PFSK-1 (cell line): ENCODE measurements at regions not wholly inside any gene's neighbourhood (a gene's known extent, or its start where the extent isn't known, plus 50 kb on each side); places are given as distances from the start of the nearest gene placed in this dataset.

Source experiments
- FOXP2 ChIP-seq: optimal IDR thresholded peaks from 2 replicates; pipeline ENCODE3; 2011; ENCODE audit warnings: borderline replicate concordance, control low read depth, inconsistent platforms; ENCODE audit not compliant: insufficient read depth; ENCODE audit errors: extremely low read length, extremely low read depth
- POLR2AphosphoS5 ChIP-seq: IDR thresholded peaks from 2 replicates; pipeline ENCODE4 v1.6.1; 2012; ENCODE audit warnings: low read depth, mild to moderate bottlenecking, control low read depth, low read length, moderate library complexity
- REST ChIP-seq, 2 experiments: IDR thresholded peaks; 2 replicates each; pipeline versions ENCODE4 v1.6.1 to v1.8.0; 2011 to 2012; ENCODE audit warnings: low read depth in 2 of 2, low read length in 2 of 2, control low read depth in 1 of 2, inconsistent platforms in 1 of 2, mild to moderate bottlenecking in 1 of 2, moderate library complexity in 1 of 2; ENCODE audit not compliant: insufficient read depth in 1 of 2
- SIN3A ChIP-seq: IDR thresholded peaks from 2 replicates; pipeline ENCODE4 v1.6.1; 2012; ENCODE audit warnings: mild to moderate bottlenecking, low read length, moderate library complexity, borderline replicate concordance; ENCODE audit not compliant: insufficient read depth
- TAF1 ChIP-seq: IDR thresholded peaks from 2 replicates; pipeline ENCODE4 v1.6.1; 2012; ENCODE audit warnings: low read length, control low read depth, borderline replicate concordance; ENCODE audit not compliant: insufficient read depth

GRCh38 chr11:122172352-122173073, 56.5 kb upstream of the BLID start:
- TF ChIP-seq TAF1 (no peak), FOXP2 (no peak)

GRCh38 chr11:122170815-122171475, 54.9 kb upstream of the BLID start:
- no peak for TF ChIP-seq REST (IDR thresholded peaks at IDR 0.05; ENCODE audit: insufficient read depth in 1 of 2, low read depth in 2 of 2, low read length in 2 of 2)
- no peak for TF ChIP-seq FOXP2
- TF ChIP-seq SIN3A = no peak

- TF ChIP-seq POLR2AphosphoS5 = no peak
- no peak for TF ChIP-seq SIN3A
Observed at GRCh38 chr11:122168218-122168617, 52.2 kb upstream of the BLID start.

GRCh38 chr11:122167100-122167499, 51.1 kb upstream of the BLID start:
- TF ChIP-seq REST (IDR thresholded peaks at IDR 0.05; ENCODE audit: insufficient read depth in 1 of 2, low read depth in 2 of 2, low read length in 2 of 2) (no peak), SIN3A (no peak), TAF1 (no peak), FOXP2 (no peak), POLR2AphosphoS5 (no peak)

GRCh38 chr11:122165607-122166371, 49.8 kb upstream of the BLID start:
- TF ChIP-seq SIN3A (no peak), POLR2AphosphoS5 (no peak), TAF1 (no peak), REST (IDR thresholded peaks at IDR 0.05; ENCODE audit: insufficient read depth in 1 of 2, low read depth in 2 of 2, low read length in 2 of 2) (no peak), FOXP2 (no peak)
